Ectodermal cell (in vitro differentiated cells): ENCODE measurements at regions not wholly inside any gene's neighbourhood (a gene's known extent, or its start where the extent isn't known, plus 50 kb on each side); places are given as distances from the start of the nearest gene placed in this dataset.

Source experiments
- H3K27ac ChIP-seq: 2 replicates; pipeline ENCODE4 v1.7.0; 2013; ENCODE audit warnings: mild to moderate bottlenecking, low read depth, low read length; ENCODE audit not compliant: insufficient read depth, poor library complexity, severe bottlenecking
- H3K27me3 ChIP-seq: 2 replicates; pipeline ENCODE4 v1.7.0; 2013; ENCODE audit warnings: mild to moderate bottlenecking, low read length; ENCODE audit not compliant: insufficient read depth, control insufficient read depth, poor library complexity, severe bottlenecking
- H3K36me3 ChIP-seq: one replicate; pipeline ENCODE4 v1.7.0; 2013; ENCODE audit warnings: low read length; ENCODE audit not compliant: control insufficient read depth, insufficient read depth
- H3K4me1 ChIP-seq: one replicate; pipeline ENCODE4 v1.7.0; 2013; ENCODE audit warnings: low read length; ENCODE audit not compliant: control insufficient read depth, insufficient read depth
- H3K4me3 ChIP-seq: 2 replicates; pipeline ENCODE4 v1.7.0; 2013; ENCODE audit warnings: low read depth, low read length, control low read depth; ENCODE audit not compliant: insufficient read depth
- H3K9me3 ChIP-seq: 2 replicates; pipeline ENCODE4 v1.7.0; 2013; ENCODE audit warnings: mild to moderate bottlenecking, low read length, moderate library complexity; ENCODE audit not compliant: control insufficient read depth
- WGBS, 2 experiments: methylation state at CpG; one replicate each; pipeline ENCODE4 v1.1.7; 2013; ENCODE audit warnings: missing lambda C conversion rate in 2 of 2; 5-methylcytosine and 5-hydroxymethylcytosine counted together

- no peaks in the 10 kb centered on the region for H3K36me3 ChIP-seq
- 91 to 93% methylated on average over 2 of the region's 2 CpGs for WGBS, 2 experiments
- H3K27me3 ChIP-seq, result no peaks in the 10 kb centered on the region
- no peak overlapping the region for H3K27ac ChIP-seq
- no peaks in the 10 kb centered on the region for H3K4me1 ChIP-seq
- no peak overlapping the region for H3K4me3 ChIP-seq
- H3K9me3 ChIP-seq, result no peaks in the 10 kb centered on the region
Observed at GRCh38 chr3:4015426-4015825, 216.2 kb downstream of the LRRN1 start.

- H3K4me1 ChIP-seq, result no peaks in the 10 kb centered on the region
- 75 to 97% methylated on average over 1 of the region's 1 CpG for WGBS, 2 experiments
- no peaks in the 10 kb centered on the region for H3K36me3 ChIP-seq
- no peak overlapping the region for H3K27ac ChIP-seq
- no peaks in the 10 kb centered on the region for H3K27me3 ChIP-seq
- H3K4me3 ChIP-seq, result no peak overlapping the region
- H3K9me3 ChIP-seq, result no peaks in the 10 kb centered on the region
Observed at GRCh38 chr3:4019501-4019900, 220.3 kb downstream of the LRRN1 start.

- no peak overlapping the region for H3K27ac ChIP-seq
- H3K36me3 ChIP-seq, result no peaks in the 10 kb centered on the region
- H3K4me1 ChIP-seq, result no peaks in the 10 kb centered on the region
- H3K27me3 ChIP-seq, result no peaks in the 10 kb centered on the region
- WGBS, 2 experiments, result 26 to 56% methylated on average over 1 of the region's 1 CpG
- H3K9me3 ChIP-seq, result no peaks in the 10 kb centered on the region
- H3K4me3 ChIP-seq, result no peak overlapping the region
Observed at GRCh38 chr3:4021162-4021561, 221.9 kb downstream of the LRRN1 start.

GRCh38 chr3:4029135-4029534 is 229.9 kb downstream of the LRRN1 start:
- no peaks in the 10 kb centered on the region for H3K27me3 ChIP-seq
- no peaks in the 10 kb centered on the region for H3K36me3 ChIP-seq
- WGBS, 2 experiments, result 90 to 93% methylated on average over 7 of the region's 7 CpGs
- H3K9me3 ChIP-seq, result no peaks in the 10 kb centered on the region
- no peak overlapping the region for H3K4me3 ChIP-seq
- no peak overlapping the region for H3K27ac ChIP-seq
- no peaks in the 10 kb centered on the region for H3K4me1 ChIP-seq

- Histone ChIP-seq H3K27ac (no peak overlapping the region), H3K36me3 (no peaks in the 10 kb centered on the region), H3K27me3 (no peaks in the 10 kb centered on the region), H3K4me3 (no peak overlapping the region), H3K4me1 (no peaks in the 10 kb centered on the region), H3K9me3 (no peaks in the 10 kb centered on the region)
- WGBS, 2 experiments, result 88 to 93% methylated on average over 1 of the region's 1 CpG
Observed at GRCh38 chr3:4030624-4031023, 231.4 kb downstream of the LRRN1 start.

GRCh38 chr3:4033296-4033695 is 234.1 kb downstream of the LRRN1 start:
- Histone ChIP-seq H3K9me3 (no peaks in the 10 kb centered on the region), H3K27ac (no peak overlapping the region), H3K4me1 (no peaks in the 10 kb centered on the region), H3K4me3 (no peak overlapping the region), H3K36me3 (no peaks in the 10 kb centered on the region), H3K27me3 (no peaks in the 10 kb centered on the region)
- WGBS, 2 experiments, result 83 to 95% methylated on average over 2 of the region's 2 CpGs

- Histone ChIP-seq H3K27me3 (no peaks in the 10 kb centered on the region), H3K4me1 (no peaks in the 10 kb centered on the region), H3K36me3 (no peaks in the 10 kb centered on the region), H3K9me3 (no peaks in the 10 kb centered on the region), H3K27ac (no peak overlapping the region), H3K4me3 (no peak overlapping the region)
Observed at GRCh38 chr3:4036046-4036445, 236.8 kb downstream of the LRRN1 start.

GRCh38 chr3:4038351-4038750 is 239.1 kb downstream of the LRRN1 start:
- 91 to 94% methylated on average over 5 of the region's 5 CpGs for WGBS, 2 experiments
- H3K9me3 ChIP-seq, result no peaks in the 10 kb centered on the region
- H3K4me3 ChIP-seq, result no peak overlapping the region
- no peaks in the 10 kb centered on the region for H3K4me1 ChIP-seq
- H3K36me3 ChIP-seq, result no peaks in the 10 kb centered on the region
- H3K27me3 ChIP-seq, result no peaks in the 10 kb centered on the region
- H3K27ac ChIP-seq, result no peak overlapping the region

- no peaks in the 10 kb centered on the region for H3K9me3 ChIP-seq
- no peaks in the 10 kb centered on the region for H3K36me3 ChIP-seq
- H3K27me3 ChIP-seq, result no peaks in the 10 kb centered on the region
- no peak overlapping the region for H3K4me3 ChIP-seq
- 90 to 100% methylated on average over 1 to 2 of the region's 2 CpGs for WGBS, 2 experiments
- no peak overlapping the region for H3K27ac ChIP-seq
- peaks cover 3% of the 10 kb centered on the region for H3K4me1 ChIP-seq
Observed at GRCh38 chr3:4042070-4042469, 242.8 kb downstream of the LRRN1 start.

GRCh38 chr3:4042869-4043268 is 243.6 kb downstream of the LRRN1 start:
- H3K27me3 ChIP-seq, result no peaks in the 10 kb centered on the region
- no peak overlapping the region for H3K27ac ChIP-seq
- H3K36me3 ChIP-seq, result no peaks in the 10 kb centered on the region
- no peaks in the 10 kb centered on the region for H3K9me3 ChIP-seq
- H3K4me1 ChIP-seq, result peaks cover 3% of the 10 kb centered on the region
- no peak overlapping the region for H3K4me3 ChIP-seq
- 79 to 88% methylated on average over 3 of the region's 3 CpGs for WGBS, 2 experiments

- Histone ChIP-seq H3K27ac (no peak overlapping the region), H3K36me3 (no peaks in the 10 kb centered on the region), H3K4me1 (peaks cover 3% of the 10 kb centered on the region), H3K4me3 (no peak overlapping the region), H3K27me3 (no peaks in the 10 kb centered on the region), H3K9me3 (no peaks in the 10 kb centered on the region)
- 80 to 81% methylated on average over 2 of the region's 2 CpGs for WGBS, 2 experiments
Observed at GRCh38 chr3:4043867-4044575, 244.8 kb downstream of the LRRN1 start.
